ENCODE measurements at regions not wholly inside any gene's neighbourhood (a gene's known extent, or its start where the extent isn't known, plus 50 kb on each side); places are given as distances from the start of the nearest gene placed in this dataset.

DNA sequence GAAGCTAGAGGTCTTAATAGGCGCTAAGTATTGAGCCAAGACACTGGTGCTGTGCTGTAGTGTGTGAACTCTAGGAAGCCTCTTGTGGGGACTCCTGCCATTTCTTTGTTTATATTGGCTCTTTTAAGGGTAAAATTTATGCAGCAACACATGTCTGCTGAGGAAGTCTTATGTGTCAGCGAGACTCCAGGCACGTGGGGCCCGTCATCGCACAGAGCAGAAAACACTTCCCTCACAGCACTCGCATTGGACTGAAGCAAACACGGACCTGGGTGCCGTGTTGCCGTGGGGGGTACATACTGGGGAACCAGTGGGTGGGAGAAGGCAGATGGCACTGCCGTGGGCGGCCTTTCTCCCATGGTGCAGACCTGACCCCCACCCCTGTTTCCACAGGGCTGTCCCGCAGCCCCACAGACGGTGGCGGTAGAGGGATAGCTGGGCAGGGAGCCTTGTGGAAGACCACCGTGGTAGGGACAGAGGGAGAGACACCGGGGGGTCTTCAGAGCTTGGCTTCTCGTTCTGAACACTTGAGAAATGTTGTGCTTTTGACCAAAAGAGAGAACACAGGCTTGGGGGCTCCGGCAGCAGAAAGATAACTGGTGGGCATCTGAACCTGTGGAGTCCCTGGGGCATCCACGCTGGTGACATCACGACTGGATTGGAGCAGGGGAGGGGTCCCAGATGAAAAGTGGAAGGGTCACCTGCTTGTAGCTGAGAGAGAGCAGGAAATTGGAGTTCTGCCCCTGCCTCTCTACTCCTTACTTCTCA lies 284.7 kb upstream of the SHH start:
- ATAC-seq (ENCODE audit: poor library complexity), result peak; percentile 77
- Histone ChIP-seq H3K27ac (ENCODE audit: low read depth in 1 of 2, low read length in 2 of 2) (no peak overlapping the region), H3K4me3 (ENCODE audit: low read length) (no peak overlapping the region), H3K9me3 (ENCODE audit: control insufficient read depth in 1 of 2, insufficient read depth in 1 of 2, low read length in 2 of 2) (peaks cover 0 to 25% of the 10 kb centered on the region in 2 experiments), H3K36me3 (ENCODE audit: insufficient read depth, low read length) (no peaks in the 10 kb centered on the region), H3K27me3 (ENCODE audit: control insufficient read depth in 1 of 2, insufficient read depth in 2 of 2, low read length in 2 of 2) (no peaks in the 10 kb centered on the region), H3K4me1 (ENCODE audit: insufficient read depth, low read length) (peaks cover 25% of the 10 kb centered on the region)
- DNase-seq, result peak in 1 of 14 experiments; percentile 15
- H3K27ac Mint-ChIP-seq, result peak overlapping the region; percentile 89
- no peaks in the 10 kb centered on the region for H3K9me3 Mint-ChIP-seq
- intact Hi-C loops (cut with DNase I, micrococcal nuclease), result no loop called here
- no peaks in the 10 kb centered on the region for H3K27me3 Mint-ChIP-seq
- no peaks in the 10 kb centered on the region for H3K36me3 Mint-ChIP-seq (ENCODE audit: low read depth)
- POLR2A ChIA-PET, result no interaction called here
- CTCF ChIA-PET, result no interaction called here
- peak overlapping the region; percentile 71 for H3K4me3 Mint-ChIP-seq
- TF ChIP-seq, protein P1, sequence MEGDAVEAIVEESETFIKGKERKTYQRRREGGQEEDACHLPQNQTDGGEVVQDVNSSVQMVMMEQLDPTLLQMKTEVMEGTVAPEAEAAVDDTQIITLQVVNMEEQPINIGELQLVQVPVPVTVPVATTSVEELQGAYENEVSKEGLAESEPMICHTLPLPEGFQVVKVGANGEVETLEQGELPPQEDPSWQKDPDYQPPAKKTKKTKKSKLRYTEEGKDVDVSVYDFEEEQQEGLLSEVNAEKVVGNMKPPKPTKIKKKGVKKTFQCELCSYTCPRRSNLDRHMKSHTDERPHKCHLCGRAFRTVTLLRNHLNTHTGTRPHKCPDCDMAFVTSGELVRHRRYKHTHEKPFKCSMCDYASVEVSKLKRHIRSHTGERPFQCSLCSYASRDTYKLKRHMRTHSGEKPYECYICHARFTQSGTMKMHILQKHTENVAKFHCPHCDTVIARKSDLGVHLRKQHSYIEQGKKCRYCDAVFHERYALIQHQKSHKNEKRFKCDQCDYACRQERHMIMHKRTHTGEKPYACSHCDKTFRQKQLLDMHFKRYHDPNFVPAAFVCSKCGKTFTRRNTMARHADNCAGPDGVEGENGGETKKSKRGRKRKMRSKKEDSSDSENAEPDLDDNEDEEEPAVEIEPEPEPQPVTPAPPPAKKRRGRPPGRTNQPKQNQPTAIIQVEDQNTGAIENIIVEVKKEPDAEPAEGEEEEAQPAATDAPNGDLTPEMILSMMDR (IDR thresholded peaks at IDR 0.05), result no peak
- peaks cover 32% of the 10 kb centered on the region for H3K4me1 Mint-ChIP-seq (ENCODE audit: low read depth)

DNA sequence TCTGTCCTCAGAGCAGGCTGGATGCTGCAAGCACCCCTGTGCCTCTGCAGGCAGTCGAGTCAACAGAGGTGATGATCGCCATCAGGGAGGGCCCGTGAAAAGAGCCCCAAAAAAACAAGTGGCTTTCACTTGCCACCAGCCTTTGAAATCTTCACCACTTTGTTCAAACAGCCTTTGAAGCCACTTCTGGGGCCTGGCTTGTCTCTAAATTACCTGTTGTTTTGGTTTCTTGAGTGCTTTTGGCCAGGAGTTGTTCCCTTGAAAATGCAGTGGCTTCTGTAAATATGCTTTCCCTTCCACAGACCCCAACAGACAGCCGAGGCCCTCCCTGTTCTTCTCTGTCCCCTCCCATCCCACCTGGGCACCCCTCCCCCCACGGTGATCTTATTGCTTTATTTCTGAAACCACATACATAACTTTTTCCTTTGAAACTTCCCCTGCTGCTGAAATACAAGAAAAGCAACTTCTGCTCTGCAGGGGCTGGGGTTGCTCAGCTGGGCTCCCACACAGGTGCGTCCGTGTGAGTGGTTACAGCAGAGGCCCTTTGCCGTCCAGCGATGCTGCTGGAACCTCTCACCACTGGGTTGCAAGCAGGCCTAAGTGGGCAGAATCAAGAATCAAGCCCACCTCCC lies 283.8 kb upstream of the SHH start:
- TF ChIP-seq, protein P1 (IDR thresholded peaks at IDR 0.05), result no peak
- Mint-ChIP-seq H3K4me3 (peak overlapping the region; percentile 71), H3K27ac (peak overlapping the region; percentile 89), H3K9me3 (no peaks in the 10 kb centered on the region), H3K27me3 (no peaks in the 10 kb centered on the region), H3K36me3 (ENCODE audit: low read depth) (no peaks in the 10 kb centered on the region), H3K4me1 (ENCODE audit: low read depth) (peaks cover 41% of the 10 kb centered on the region)
- ATAC-seq (ENCODE audit: poor library complexity), result peak; percentile 28
- no peak overlapping the region for H3K4me3 ChIP-seq (ENCODE audit: low read length)
- ChIA-PET POLR2A (no interaction called here), CTCF (no interaction called here)
- peaks cover 0 to 34% of the 10 kb centered on the region in 2 experiments for H3K9me3 ChIP-seq (ENCODE audit: control insufficient read depth in 1 of 2, insufficient read depth in 1 of 2, low read length in 2 of 2)
- no peaks in the 10 kb centered on the region for H3K27me3 ChIP-seq (ENCODE audit: control insufficient read depth in 1 of 2, insufficient read depth in 2 of 2, low read length in 2 of 2)
- DNase-seq, result peak in 3 of 14 experiments; percentile 1 to 20 (median 10)
- intact Hi-C loops (cut with DNase I, micrococcal nuclease), result no loop called here
- H3K4me1 ChIP-seq (ENCODE audit: insufficient read depth, low read length), result peaks cover 25% of the 10 kb centered on the region
- H3K27ac ChIP-seq (ENCODE audit: low read depth in 1 of 2, low read length in 2 of 2), result no peak overlapping the region
- H3K36me3 ChIP-seq (ENCODE audit: insufficient read depth, low read length), result no peaks in the 10 kb centered on the region

DNA sequence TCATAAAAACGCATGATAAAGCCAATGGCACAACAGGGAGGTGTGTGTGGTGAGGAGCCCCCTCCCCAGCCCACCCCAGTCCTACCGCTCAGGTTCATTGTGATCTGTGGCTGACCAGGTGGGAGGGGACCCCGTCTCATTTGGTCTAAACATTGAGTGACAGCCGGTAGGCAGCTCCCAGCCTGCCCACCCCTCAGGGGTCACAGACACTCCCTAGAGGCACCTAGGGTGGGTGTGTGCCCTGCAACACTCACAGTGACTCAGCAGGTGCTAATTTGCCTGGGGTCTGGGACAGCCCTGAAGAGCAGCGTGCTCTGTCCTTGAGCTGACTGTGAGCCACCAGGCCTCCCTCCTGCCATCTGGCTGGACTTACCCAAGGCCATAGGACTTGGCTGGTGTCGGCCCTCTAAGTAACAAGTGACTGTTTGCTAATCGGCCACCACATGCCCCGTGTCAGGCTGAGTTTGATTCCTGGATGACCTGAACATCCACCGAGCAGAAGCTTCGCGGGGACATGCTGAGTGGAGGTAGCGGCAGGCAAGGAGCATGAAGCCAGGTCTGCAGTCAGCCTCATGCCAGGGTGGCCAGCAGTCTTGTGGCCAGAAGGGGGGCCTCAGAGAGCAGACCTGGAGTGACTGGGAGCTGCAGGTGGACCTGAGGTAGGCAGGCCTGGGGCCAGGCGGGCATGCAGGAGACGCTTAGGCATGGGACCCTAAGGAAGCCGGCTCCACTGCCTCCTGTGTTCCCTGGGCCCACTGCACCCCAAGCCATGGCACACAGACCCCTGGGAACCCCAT lies 282.3 kb upstream of the SHH start:
- Histone ChIP-seq H3K9me3 (ENCODE audit: control insufficient read depth in 1 of 2, insufficient read depth in 1 of 2, low read length in 2 of 2) (peaks cover 0 to 35% of the 10 kb centered on the region in 2 experiments), H3K4me1 (ENCODE audit: insufficient read depth, low read length) (peaks cover 25% of the 10 kb centered on the region), H3K27me3 (ENCODE audit: control insufficient read depth in 1 of 2, insufficient read depth in 2 of 2, low read length in 2 of 2) (no peaks in the 10 kb centered on the region), H3K36me3 (ENCODE audit: insufficient read depth, low read length) (no peaks in the 10 kb centered on the region), H3K4me3 (ENCODE audit: low read length) (no peak overlapping the region), H3K27ac (ENCODE audit: low read depth in 1 of 2, low read length in 2 of 2) (no peak overlapping the region)
- intact Hi-C loops (cut with DNase I, micrococcal nuclease), result loop anchor here in 1 of 2 experiments (5.0 kb wide), 1 partner anchor 107 kb away; no protein-coding TSS in a partner anchor
- Mint-ChIP-seq H3K27me3 (no peaks in the 10 kb centered on the region), H3K4me3 (no peak overlapping the region), H3K36me3 (ENCODE audit: low read depth) (no peaks in the 10 kb centered on the region), H3K4me1 (ENCODE audit: low read depth) (peaks cover 41% of the 10 kb centered on the region), H3K9me3 (no peaks in the 10 kb centered on the region), H3K27ac (no peak overlapping the region)
- POLR2A ChIA-PET, result no interaction called here
- DNase-seq (no peak), ATAC-seq (ENCODE audit: poor library complexity) (no peak)
- CTCF ChIA-PET, result no interaction called here
- TF ChIP-seq, protein P1 (IDR thresholded peaks at IDR 0.05), result no peak

All from CD4-positive, alpha-beta T cell (primary cell).